Choroid plexus epithelial cell (primary cell): ENCODE measurements at regions not wholly inside any gene's neighbourhood (a gene's known extent, or its start where the extent isn't known, plus 50 kb on each side); places are given as distances from the start of the nearest gene placed in this dataset.

Experiments used
- DNase-seq: peaks from one replicate; pipeline ENCODE4 v3.0.0-alpha.2; 2010; ENCODE audit warnings: low read depth
- H3K4me3 ChIP-seq: 2 replicates; pipeline ENCODE4 v1.5.1; 2011; ENCODE audit warnings: low read depth, mild to moderate bottlenecking, control low read depth, low read length, moderate library complexity
- TF ChIP-seq, protein P1 (sequence below): conservative IDR thresholded peaks from 2 replicates; pipeline ENCODE4 v1.5.1; 2011; ENCODE audit warnings: low read depth, mild to moderate bottlenecking, control low read depth, inconsistent platforms, low read length, moderate library complexity

DNA sequence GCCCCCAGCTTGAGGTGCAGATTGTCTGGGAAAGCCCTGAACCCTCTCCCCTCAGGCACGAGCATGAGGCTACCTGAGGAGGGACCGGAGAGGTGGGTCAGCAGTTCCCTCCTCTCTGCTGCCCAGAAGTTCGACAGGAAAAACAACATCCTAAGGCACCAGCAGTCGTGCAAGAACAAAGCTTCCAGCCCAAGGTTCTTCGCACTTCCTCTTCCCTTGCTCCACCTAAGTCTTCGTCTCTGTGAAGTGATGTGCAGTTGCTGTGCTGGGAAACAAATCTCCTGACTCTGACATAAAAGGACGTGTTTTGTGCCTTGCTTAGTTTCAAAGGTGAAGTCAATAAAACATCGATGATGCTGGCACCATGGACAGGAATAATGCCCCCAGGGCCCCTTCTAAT, 173.3 kb downstream of the USP12 start:
- no peak for DNase-seq
- no peak overlapping the region for H3K4me3 ChIP-seq
- TF ChIP-seq, protein P1, sequence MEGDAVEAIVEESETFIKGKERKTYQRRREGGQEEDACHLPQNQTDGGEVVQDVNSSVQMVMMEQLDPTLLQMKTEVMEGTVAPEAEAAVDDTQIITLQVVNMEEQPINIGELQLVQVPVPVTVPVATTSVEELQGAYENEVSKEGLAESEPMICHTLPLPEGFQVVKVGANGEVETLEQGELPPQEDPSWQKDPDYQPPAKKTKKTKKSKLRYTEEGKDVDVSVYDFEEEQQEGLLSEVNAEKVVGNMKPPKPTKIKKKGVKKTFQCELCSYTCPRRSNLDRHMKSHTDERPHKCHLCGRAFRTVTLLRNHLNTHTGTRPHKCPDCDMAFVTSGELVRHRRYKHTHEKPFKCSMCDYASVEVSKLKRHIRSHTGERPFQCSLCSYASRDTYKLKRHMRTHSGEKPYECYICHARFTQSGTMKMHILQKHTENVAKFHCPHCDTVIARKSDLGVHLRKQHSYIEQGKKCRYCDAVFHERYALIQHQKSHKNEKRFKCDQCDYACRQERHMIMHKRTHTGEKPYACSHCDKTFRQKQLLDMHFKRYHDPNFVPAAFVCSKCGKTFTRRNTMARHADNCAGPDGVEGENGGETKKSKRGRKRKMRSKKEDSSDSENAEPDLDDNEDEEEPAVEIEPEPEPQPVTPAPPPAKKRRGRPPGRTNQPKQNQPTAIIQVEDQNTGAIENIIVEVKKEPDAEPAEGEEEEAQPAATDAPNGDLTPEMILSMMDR, result no peak

DNA sequence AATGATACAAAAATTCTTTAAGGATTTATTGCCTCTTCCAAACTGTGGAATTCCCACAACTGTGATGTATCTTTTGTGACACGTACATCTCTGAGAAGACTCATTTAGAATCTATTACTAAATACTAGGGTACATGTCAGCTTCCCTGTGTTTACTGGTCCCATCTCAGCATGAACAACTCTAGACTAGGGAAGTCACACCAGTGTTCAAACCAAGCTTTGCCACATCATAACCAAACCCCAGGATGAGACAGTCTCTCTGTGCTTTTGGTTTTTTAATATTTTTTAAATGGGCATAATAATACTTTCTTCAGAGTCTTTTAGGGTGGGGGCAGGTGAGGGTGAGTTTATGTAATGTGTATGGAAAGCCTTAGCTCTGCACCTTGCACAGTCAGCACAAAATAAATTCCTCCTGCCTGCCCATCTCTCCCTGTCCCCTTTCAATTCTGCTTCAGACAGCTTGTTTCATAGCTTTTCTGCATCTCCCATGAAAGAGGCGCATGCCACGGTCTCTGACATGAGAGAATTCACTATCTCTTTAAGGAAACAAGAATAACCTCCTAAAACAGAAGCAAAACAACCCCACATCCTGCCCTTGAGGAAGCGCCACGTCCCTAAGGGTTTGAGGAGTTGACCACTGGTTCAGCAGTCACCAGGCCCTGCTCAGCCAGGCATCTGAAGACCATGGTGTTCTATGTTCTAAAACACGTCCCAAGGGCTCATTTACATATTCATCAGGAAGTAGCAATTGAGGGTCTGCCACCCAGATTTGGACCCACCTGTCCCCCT, 174.5 kb downstream of the USP12 start:
- no peak for DNase-seq
- H3K4me3 ChIP-seq, result no peak overlapping the region
- TF ChIP-seq, protein P1, result no peak

DNA sequence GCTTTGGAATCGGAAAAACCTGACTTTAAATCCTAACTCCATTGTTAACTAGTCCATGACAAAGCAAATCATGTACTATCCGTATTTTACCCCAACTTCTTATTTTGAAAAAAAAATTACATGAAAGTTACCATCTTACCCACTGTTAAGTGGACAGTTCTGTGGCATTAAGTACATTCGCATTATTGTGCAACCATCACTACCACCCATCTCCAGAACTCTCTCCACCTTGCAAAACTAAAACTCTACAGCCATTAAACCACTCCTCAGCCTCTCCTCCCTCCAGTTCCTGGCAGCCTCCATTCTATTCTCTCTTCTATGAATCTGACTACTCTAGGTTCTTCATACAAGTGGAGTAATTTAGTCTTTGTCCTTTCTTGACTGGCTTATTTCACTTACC, 176.5 kb downstream of the USP12 start:
- TF ChIP-seq, protein P1, result no peak
- no peak overlapping the region for H3K4me3 ChIP-seq
- DNase-seq, result no peak

DNA sequence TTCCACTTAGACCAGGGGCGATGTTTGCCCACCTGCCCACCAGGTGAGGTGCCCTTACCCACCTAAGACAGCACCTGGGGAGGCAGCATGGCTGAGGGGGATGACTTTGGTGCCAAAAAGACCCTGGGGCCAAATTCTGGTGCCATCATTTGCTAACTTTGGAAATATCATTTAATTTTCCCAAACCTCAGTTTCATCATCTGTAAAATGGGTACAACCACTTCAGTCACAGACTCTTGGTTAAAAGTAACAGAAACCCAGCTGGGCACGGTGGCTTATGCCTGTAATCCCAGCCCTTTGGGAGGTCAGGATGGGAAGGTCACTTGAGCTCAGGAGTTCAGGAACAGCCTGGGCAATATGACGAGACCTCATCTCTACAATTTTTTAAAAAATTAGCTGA, 177.8 kb downstream of the USP12 start:
- no peak for DNase-seq

DNA sequence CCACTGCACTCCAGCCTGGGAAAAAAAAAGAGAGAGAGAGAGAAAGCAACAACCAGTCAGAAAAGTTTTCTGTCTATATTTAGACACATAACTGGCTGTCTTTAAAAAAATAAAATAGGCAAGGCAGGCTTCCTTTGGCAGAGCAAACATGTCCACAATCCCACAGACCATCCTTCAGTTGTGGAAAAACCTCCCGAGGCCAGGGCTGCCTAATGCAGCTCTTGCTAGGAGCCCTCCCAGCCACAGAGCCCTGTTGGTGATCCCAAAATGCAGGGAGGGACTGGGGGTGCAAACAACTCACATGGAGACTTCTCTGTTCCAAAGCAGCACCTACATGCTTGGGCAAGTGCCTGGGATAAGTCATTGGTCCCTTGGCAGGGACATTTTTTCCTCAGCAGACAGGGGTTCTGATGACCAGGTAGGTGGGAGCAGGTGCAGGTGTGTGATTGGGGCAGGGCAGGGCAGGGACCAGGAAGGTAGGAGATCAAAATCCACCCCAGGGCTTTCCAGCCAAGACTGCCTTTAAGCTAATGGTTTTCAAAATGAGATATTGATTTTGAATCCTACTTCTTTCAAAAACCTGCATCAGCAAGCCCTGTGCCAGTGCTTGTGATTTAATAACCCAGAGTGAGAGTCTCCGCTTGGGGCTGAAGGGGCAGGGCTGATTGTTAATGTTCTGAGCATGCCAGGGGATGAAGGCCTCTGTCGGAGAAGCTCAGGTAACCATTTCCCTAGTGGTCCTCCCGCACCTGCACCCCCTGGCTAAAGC, 178.5 kb downstream of the USP12 start:
- no peak for DNase-seq
- H3K4me3 ChIP-seq, result no peak overlapping the region
- TF ChIP-seq, protein P1, result no peak

More for the DNA sequence above, 177.8 kb downstream of the USP12 start:
- no peak overlapping the region for H3K4me3 ChIP-seq
- TF ChIP-seq, protein P1, result no peak

DNA sequence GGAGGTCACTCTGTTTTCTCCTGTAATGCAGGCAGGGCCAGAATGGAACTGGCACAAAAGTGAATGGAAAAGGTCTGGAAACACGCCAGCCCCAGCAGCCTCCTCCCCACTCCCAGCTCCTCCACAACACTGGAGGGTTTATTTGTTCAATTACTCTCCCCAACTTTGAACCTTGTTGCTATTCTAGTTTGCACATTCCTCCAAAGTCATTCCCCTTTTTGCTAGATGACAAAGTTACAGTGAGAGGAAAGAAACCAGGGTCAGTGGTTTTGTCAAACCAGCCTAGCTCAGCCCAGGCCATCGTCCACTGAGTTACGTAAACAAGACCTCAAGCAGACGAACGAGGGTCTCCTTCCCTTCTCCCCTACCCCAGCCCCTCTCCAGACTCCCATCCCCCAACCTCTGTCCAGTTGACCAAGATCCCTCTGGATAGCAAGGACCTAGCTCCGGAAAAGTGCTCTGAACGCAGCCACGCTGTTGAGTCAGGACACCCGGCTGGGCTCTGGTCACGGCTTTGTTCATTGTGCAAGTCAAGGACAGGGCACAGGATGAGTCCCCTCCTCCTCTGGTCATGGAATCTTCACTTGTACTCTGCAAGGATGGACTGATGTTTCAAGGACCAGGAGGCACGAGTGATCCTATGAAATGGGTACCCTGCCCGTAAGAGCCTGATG, 180.0 kb downstream of the USP12 start:
- TF ChIP-seq, protein P1, result no peak
- no peak overlapping the region for H3K4me3 ChIP-seq
- DNase-seq, result no peak
